Epithelial cell of proximal tubule (primary cell): ENCODE measurements at regions not wholly inside any gene's neighbourhood (a gene's known extent, or its start where the extent isn't known, plus 50 kb on each side); places are given as distances from the start of the nearest gene placed in this dataset.

ENCODE experiments used
- DNase-seq: peaks from one replicate; pipeline ENCODE4 v3.0.0-alpha.2; 2011; ENCODE audit warnings: low read depth
- H3K4me3 ChIP-seq: 2 replicates; pipeline ENCODE4 v1.5.1; 2011; ENCODE audit warnings: low read depth, mild to moderate bottlenecking, low read length
- TF ChIP-seq, protein P1 (sequence below): conservative IDR thresholded peaks from 2 replicates; pipeline ENCODE4 v1.5.1; 2012; ENCODE audit warnings: low read depth, mild to moderate bottlenecking, low read length

DNA sequence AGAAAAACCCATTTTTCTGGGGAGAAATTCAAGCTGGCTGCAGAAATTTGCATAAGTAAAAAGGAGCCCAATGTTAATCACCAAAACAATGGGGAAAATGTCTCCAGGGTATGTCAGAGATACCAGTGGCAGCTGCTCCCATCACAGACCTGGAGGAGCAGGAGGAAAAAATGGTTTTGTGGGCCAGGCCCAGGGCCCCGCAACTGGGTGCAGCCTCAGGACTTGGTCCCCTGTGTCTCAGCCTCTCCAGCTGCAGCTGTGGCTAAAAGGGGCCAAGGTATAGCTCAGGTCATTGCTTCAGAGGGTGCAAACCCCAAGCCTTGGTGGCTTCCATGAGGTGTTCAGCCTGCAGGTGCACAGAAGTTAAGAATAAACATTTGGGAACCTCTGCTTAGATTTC lies 536.4 kb upstream of the FRG1 start:
- no peak overlapping the region for H3K4me3 ChIP-seq
- TF ChIP-seq, protein P1, sequence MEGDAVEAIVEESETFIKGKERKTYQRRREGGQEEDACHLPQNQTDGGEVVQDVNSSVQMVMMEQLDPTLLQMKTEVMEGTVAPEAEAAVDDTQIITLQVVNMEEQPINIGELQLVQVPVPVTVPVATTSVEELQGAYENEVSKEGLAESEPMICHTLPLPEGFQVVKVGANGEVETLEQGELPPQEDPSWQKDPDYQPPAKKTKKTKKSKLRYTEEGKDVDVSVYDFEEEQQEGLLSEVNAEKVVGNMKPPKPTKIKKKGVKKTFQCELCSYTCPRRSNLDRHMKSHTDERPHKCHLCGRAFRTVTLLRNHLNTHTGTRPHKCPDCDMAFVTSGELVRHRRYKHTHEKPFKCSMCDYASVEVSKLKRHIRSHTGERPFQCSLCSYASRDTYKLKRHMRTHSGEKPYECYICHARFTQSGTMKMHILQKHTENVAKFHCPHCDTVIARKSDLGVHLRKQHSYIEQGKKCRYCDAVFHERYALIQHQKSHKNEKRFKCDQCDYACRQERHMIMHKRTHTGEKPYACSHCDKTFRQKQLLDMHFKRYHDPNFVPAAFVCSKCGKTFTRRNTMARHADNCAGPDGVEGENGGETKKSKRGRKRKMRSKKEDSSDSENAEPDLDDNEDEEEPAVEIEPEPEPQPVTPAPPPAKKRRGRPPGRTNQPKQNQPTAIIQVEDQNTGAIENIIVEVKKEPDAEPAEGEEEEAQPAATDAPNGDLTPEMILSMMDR = no peak
- no peak for DNase-seq

DNA sequence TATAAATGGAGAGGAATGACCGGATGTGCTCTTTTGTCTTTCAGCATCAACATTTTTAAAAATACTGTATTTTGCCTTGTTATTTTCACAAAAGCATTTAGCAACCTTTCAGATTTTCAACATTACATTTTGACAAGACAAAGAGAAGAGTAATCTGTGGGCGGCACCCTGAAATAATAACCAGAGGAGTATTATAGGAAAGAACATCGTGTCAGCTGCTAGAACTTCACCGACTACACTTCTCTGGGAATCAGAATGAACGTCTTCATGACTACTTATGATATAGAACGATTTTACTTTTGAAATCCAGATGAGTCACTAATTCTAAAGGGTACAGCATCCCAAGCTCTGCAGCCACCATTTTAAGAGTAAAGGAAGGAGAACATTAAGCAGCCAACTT lies 531.5 kb upstream of the FRG1 start:
- TF ChIP-seq, protein P1 = no peak
- no peak for DNase-seq
- no peak overlapping the region for H3K4me3 ChIP-seq

DNA sequence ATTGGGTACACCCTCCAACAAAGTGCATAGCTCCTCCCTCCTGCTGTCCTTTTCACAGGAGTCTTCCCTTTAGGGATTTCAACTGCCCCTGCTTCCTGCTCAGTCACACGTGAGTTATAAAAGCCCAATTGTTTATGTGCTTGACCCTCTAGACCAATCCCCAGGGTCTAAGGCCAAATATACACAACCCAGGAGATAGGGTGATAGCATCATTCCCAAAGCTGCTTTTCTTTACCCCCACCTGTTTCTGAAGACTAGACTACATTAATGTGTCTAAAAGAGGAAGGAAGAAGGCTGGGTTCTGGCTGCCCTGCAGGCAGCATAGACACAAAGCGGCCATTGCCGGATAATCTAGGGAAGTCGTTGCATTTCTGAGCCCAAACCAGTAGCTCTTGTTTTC lies 526.7 kb upstream of the FRG1 start:
- TF ChIP-seq, protein P1 = no peak
- DNase-seq = no peak

DNA sequence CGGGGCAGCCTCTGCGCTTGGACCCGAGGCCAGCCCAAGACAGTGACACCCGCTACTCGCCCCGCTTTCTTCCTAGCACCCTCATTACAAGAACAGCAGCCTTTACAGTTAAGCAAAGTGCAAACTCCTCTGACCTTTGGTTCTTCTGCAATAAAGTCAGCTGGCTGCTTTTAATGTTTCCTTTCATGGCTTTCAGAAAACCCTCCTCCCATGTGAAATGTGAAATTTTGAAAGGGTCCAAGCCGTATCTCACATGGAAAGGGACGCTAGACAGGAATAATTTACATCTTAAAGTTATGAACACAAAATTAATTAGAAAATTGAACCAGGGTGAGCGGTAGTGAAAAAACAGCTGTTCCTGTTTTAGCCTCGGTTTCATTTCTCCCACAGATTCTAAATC lies 520.1 kb upstream of the FRG1 start:
- DNase-seq = no peak
- TF ChIP-seq, protein P1 = no peak
- H3K4me3 ChIP-seq = no peak overlapping the region

More for the DNA sequence above, 526.7 kb upstream of the FRG1 start:
- no peak overlapping the region for H3K4me3 ChIP-seq

DNA sequence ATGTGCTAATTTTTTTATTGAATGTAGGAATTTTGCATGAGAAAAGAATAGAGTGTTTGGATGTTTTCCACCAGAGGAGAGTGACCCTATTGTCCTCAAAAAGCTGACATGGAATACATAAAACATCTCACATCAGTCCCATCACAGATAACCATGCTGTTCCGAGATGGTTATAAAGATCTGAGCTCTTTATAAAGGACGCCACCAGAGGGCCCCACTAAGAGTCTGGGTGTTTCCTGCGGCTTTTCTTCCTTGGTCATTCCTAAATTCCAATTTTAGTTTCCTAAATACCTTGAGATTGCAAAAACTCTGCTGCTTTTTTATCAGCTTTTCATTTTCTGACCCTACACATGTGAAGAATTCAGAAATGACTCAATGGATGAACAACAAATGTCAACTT lies 504.5 kb upstream of the FRG1 start:
- TF ChIP-seq, protein P1 = peak; percentile 35
- no peak for DNase-seq

DNA sequence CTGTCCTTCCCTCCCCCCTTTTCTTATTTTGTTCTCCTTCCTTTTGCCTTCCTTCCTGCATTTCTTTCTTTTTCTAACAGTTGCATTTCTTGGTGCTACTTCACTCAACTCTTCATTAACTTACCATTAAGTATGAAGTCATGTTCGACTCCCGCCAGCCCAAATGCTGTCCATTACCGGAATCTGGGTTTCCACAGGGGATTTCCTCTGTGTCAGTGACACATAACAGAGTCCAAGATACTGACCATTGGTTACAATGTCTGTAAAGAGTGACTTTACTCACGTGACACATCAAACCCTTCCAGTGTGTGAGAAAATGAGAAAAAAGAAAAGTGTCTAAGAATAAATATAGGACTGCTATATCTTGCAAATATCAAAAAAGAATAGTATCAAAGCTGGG lies 500.0 kb upstream of the FRG1 start:
- TF ChIP-seq, protein P1 = no peak
- no peak for DNase-seq
- H3K4me3 ChIP-seq = no peak overlapping the region

More for the DNA sequence above, 504.5 kb upstream of the FRG1 start:
- H3K4me3 ChIP-seq = no peak overlapping the region

DNA sequence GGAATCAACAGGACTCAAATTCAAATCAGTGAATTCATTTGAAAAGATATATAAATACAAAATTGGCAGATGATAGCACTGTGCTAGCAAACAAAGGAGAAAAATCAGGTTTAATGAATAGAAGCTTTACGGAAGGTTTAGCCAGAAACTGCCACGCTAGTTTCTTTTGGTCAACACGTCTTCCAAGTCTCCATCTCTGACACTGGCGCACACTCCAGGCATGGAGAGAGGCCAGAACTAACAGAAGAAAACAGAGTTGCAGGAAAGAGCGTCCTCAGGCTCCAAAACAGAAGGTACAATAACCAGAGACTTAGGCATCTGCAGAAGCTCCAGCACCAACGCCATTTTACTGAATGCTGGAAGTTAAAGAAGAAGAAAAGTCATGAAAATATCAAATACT lies 497.3 kb upstream of the FRG1 start:
- DNase-seq = no peak

More for the DNA sequence above, 497.3 kb upstream of the FRG1 start:
- H3K4me3 ChIP-seq = no peak overlapping the region
- TF ChIP-seq, protein P1 = no peak
